ENCODE measurements at regions not wholly inside any gene's neighbourhood (a gene's known extent, or its start where the extent isn't known, plus 50 kb on each side); places are given as distances from the start of the nearest gene placed in this dataset.

DNA sequence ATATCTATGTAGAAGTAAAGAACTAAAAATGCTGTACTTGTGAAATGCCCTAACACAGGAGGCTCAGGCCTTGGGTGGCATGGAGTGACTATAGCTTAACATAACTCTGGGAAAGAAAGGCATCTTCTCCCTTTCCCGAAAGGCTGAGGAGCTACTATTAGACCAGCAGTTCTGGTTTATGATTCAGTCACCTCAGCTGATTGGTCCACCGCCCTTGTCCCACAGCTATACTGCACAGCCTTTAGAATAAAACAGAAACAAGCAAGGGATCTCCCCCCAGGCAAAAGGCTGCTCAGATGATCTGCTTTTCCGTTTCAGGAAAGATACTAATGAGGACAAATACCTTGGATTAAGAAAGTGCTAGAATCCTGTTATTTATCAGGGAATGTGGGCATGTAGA lies 171.3 kb downstream of the SNCA start:
- no peak for DNase-seq

DNA sequence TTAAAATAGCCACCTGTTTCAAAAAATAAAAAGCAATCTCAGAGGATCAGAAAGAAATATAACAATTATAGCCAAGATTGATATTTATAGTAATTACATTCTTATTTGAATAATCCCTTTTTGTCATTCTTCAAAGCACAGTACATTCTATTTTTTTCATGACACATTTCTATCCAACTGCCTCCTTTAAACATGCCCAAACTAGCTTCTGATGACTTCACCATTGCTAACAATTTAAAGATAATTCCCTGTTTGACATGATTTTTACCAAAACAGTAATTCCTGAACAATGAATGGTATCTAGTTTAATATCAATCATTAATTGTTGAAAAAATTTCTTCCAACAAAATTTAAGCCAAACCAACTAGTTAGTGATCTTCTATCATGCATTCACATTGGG lies 172.4 kb downstream of the SNCA start:
- DNase-seq, result no peak

- DNase-seq, result no peak
These were observed 175.6 kb downstream of the SNCA start for GRCh38 chr4:89661173-89661899.

DNA sequence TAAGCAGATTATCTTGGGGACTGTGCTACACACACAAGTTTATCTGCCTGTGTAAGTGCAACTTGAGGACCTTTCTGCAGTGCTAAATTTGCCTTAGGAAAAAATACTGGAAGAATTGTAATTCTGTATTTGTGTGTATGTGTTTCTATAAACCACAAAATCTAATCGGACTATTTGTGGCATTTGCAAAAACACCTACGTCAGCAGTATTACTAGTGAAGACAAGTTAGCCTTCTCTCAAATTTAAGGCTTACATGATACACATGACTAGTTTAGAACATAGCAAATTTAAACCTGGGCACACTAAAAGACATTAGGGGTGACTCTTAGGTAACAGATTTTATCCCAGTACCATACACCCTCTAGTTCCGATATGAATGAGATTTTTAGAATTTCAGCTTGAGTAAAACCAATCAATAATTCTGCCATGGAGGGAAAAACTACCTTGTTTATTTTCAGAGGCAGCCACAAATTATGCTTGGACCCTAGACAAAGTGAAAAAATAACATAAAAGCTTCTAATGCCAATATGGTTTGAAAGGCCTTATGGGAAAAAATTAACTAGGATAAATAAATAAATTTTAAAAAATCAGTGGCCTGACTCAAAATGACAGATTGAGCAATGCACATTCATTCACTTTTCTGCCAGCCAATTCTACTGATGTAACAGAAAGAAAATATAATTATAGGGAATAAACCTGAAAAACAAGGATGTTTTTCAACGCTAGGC lies 176.4 kb downstream of the SNCA start:
- no peak for DNase-seq

GRCh38 chr4:89658701-89659024 lies 178.3 kb downstream of the SNCA start:
- DNase-seq, result no peak

DNA sequence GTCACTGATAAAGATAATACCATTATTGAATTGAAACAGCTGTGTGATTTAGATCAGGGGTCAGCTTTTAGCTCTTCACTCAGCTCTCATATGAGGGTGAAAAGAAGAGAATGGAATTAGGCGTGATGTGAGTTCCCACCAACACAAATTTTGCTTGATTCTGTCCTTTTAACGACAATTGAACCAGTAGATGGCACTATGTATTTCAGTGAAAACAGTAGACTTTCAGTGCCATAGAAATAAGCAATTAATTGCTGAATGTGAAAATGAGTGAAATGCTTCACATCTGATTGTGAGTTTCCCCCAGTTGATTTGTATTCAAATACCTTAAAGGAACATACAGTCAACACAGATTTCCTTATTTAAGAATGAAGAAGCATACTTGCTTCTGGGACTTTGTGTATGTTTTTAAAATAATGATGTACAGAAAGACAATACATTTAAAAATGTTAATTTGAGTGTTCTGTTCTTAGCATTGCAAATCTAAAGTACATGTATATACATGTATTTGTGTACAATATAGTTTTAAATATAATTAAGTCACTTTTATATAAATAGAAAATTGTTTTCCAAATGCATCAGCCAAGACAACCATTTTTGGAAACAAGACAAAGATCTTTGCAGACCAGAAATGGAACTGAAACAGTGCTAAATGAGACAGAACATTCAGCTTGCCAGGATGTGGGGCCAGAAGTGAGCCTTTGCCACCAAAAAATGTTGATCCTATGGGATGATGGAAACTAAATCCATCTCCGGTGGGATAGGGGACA lies 178.8 kb downstream of the SNCA start:
- DNase-seq, result peak in 2 of 4 experiments; percentile 41 to 64

- DNase-seq, result no peak
These were observed 183.9 kb downstream of the SNCA start for GRCh38 chr4:89653012-89653411.

GRCh38 chr4:89645482-89645881 lies 191.5 kb downstream of the SNCA start:
- DNase-seq, result no peak

GRCh38 chr4:89641367-89641687 lies 195.6 kb downstream of the SNCA start:
- DNase-seq, result no peak

- DNase-seq, result peak in 3 of 4 experiments; percentile 16 to 42 (median 38)
These were observed 196.2 kb downstream of the SNCA start for GRCh38 chr4:89640620-89641366.

DNA sequence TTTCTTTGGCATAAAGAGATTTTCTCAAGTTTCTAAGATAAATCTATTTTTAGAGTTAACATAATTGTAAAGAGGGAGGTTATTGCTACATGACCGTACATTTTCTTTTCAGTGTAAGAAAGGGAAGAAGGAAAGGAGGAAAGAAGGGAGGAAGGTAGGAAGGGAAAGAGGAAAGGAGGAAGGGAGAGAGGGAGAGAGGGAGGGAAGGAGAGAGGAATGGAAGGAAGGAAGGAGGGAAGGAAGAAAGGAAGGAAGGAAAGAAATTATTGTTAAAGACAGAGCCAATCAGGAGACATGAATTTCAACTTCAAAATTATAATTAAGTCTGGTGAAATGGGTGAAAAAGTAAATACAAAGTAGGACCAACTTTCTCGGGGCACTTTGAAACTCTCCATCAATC lies 197.6 kb downstream of the SNCA start:
- DNase-seq, result no peak

GRCh38 chr4:89625599-89626293 lies 211.2 kb downstream of the SNCA start:
- DNase-seq, result no peak

- no peak for DNase-seq
These were observed 217.6 kb downstream of the SNCA start for GRCh38 chr4:89619206-89619962.

DNA sequence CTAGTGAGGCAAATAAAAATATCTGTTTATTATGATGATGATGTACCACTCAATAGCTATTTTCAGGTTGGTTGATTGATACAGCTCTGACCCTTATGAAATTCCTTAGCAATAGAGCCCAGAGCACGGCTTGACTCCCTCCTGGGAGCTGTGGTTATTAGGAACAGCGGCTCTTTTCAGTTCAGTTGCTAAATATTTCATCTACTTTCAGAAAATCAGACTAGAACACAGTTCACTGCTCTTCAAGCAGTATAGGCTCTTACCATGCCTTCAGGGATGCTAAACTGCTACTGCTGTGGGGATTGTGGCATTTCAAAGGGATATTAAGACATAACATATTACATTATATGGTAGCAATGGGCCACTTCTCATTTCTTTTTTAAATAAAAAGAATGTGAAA lies 218.8 kb downstream of the SNCA start:
- DNase-seq, result no peak

DNA sequence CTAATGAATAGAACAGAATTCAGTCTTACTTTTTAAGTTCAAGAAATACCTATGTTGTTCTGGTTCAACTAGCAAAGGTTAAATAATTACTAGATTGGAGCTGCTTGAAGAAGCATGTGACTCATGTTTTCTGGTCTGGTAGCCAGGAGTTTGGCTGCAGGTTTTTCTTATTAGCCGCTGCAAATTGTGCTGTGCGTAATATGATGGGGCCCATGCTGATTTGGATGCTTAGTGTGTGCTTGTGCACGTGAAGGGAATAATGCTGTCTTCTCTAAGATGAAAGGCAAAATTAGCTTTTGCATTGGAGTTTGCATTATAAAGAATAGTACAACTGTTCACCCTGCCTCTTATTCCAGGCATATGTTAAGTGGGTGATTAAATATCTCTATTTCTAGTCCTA lies 219.6 kb downstream of the SNCA start:
- DNase-seq, result no peak

- DNase-seq, result no peak
These were observed 220.6 kb downstream of the SNCA start for GRCh38 chr4:89616382-89616781.

- no peak for DNase-seq
These were observed 221.9 kb downstream of the SNCA start for GRCh38 chr4:89615051-89615450.

- no peak for DNase-seq
These were observed 222.8 kb downstream of the SNCA start for GRCh38 chr4:89614155-89614554.

GRCh38 chr4:89610236-89610635 lies 226.7 kb downstream of the SNCA start:
- DNase-seq, result no peak

DNA sequence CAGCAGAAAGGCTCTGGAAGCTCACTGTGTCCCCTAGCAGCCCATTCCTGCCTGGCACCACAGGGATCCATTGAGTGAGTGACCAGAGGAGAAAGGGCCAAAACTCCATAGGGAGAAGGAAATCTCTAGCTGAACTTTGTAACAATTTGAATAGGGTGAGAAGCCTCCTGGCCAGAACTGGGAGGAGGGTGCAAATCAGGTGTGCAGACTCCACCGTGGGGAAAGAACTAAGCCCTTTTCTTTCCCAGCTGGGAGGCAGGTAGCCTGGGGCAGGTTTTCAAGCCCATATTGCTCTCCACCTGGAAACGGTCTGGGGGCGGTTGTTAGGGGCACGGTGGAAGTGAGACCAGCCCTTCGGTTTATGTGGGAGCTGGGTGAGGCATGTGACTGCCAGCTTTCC lies 227.2 kb downstream of the SNCA start:
- DNase-seq, result no peak

DNA sequence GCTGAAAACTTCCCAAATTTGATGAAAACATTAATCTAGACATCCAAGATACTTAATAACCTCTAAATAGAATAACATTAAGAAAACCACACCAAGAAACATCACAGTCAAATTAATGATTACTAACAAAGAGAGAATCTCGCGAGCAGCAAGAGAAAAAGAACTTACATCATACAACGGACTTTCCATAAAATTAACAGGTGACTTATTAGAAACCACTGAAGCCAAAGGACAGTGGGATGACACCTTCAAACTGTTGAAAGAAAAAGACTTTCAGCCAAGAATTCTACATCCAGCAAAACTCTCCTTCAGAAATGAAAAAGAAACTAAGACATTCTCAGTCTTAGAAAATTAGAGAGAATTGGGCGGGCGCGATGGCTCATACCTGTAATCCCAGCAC lies 232.0 kb downstream of the SNCA start:
- no peak for DNase-seq

DNA sequence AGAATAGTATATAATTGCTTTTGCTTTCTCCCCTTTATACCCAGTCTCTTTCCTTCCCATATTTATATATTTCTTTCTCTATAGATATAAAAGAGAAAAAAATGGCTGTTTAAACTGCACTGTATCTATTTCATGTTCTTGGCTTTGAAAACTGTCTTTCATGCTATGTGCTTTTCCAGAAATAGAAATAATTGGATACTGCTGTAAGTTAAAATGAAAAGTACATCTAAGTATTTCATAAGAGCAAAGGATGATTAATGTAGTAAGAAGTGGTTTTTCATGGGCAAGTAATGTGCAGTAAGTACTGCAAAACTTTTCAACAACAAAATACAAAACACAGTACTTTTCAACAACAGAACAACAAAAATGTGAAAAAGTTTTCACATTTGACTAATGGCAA lies 237.9 kb downstream of the SNCA start:
- no peak for DNase-seq
